ENCODE measurements at regions not wholly inside any gene's neighbourhood (a gene's known extent, or its start where the extent isn't known, plus 50 kb on each side); places are given as distances from the start of the nearest gene placed in this dataset.

GRCh38 chr4:170729897-170730296, 640.1 kb upstream of the AADAT start:
- TF ChIP-seq TEAD1 (CRISPR knock-in tag; IDR thresholded peaks at IDR 0.05), result no peak
- TF ChIP-seq, protein P1, sequence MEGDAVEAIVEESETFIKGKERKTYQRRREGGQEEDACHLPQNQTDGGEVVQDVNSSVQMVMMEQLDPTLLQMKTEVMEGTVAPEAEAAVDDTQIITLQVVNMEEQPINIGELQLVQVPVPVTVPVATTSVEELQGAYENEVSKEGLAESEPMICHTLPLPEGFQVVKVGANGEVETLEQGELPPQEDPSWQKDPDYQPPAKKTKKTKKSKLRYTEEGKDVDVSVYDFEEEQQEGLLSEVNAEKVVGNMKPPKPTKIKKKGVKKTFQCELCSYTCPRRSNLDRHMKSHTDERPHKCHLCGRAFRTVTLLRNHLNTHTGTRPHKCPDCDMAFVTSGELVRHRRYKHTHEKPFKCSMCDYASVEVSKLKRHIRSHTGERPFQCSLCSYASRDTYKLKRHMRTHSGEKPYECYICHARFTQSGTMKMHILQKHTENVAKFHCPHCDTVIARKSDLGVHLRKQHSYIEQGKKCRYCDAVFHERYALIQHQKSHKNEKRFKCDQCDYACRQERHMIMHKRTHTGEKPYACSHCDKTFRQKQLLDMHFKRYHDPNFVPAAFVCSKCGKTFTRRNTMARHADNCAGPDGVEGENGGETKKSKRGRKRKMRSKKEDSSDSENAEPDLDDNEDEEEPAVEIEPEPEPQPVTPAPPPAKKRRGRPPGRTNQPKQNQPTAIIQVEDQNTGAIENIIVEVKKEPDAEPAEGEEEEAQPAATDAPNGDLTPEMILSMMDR (IDR thresholded peaks at IDR 0.05 in 2 of 3, conservative IDR thresholded peaks at IDR 0.05 in 1 of 3; ENCODE audit: insufficient read depth in 2 of 3, low read depth in 1 of 3, low read length in 3 of 3), result no peak
- TF ChIP-seq, protein P2, sequence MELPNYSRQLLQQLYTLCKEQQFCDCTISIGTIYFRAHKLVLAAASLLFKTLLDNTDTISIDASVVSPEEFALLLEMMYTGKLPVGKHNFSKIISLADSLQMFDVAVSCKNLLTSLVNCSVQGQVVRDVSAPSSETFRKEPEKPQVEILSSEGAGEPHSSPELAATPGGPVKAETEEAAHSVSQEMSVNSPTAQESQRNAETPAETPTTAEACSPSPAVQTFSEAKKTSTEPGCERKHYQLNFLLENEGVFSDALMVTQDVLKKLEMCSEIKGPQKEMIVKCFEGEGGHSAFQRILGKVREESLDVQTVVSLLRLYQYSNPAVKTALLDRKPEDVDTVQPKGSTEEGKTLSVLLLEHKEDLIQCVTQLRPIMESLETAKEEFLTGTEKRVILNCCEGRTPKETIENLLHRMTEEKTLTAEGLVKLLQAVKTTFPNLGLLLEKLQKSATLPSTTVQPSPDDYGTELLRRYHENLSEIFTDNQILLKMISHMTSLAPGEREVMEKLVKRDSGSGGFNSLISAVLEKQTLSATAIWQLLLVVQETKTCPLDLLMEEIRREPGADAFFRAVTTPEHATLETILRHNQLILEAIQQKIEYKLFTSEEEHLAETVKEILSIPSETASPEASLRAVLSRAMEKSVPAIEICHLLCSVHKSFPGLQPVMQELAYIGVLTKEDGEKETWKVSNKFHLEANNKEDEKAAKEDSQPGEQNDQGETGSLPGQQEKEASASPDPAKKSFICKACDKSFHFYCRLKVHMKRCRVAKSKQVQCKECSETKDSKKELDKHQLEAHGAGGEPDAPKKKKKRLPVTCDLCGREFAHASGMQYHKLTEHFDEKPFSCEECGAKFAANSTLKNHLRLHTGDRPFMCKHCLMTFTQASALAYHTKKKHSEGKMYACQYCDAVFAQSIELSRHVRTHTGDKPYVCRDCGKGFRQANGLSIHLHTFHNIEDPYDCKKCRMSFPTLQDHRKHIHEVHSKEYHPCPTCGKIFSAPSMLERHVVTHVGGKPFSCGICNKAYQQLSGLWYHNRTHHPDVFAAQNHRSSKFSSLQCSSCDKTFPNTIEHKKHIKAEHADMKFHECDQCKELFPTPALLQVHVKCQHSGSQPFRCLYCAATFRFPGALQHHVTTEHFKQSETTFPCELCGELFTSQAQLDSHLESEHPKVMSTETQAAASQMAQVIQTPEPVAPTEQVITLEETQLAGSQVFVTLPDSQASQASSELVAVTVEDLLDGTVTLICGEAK (IDR thresholded peaks at IDR 0.05), result no peak
- TF ChIP-seq, protein P2 (CRISPR knock-in tag; IDR thresholded peaks at IDR 0.05), result no peak
- no peak for TF ChIP-seq NR4A1 (CRISPR knock-in tag; IDR thresholded peaks at IDR 0.05)
- TF ChIP-seq NR4A1 (tag; IDR thresholded peaks at IDR 0.05), result no peak
- TF ChIP-seq POLR2AphosphoS5 (IDR thresholded peaks at IDR 0.05; ENCODE audit: control insufficient read depth, insufficient read depth, low read depth, low read length), result no peak
- TF ChIP-seq, protein P3, sequence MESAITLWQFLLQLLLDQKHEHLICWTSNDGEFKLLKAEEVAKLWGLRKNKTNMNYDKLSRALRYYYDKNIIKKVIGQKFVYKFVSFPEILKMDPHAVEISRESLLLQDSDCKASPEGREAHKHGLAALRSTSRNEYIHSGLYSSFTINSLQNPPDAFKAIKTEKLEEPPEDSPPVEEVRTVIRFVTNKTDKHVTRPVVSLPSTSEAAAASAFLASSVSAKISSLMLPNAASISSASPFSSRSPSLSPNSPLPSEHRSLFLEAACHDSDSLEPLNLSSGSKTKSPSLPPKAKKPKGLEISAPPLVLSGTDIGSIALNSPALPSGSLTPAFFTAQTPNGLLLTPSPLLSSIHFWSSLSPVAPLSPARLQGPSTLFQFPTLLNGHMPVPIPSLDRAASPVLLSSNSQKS (CRISPR knock-in tag; IDR thresholded peaks at IDR 0.05), result no peak
- TF ChIP-seq MTA3 (IDR thresholded peaks at IDR 0.05; ENCODE audit: borderline replicate concordance), result no peak
- TF ChIP-seq JUND (IDR thresholded peaks at IDR 0.05; ENCODE audit: borderline replicate concordance, low read depth, low read length), result no peak
- TF ChIP-seq JUND (tag; IDR thresholded peaks at IDR 0.05; ENCODE audit: borderline replicate concordance, low read depth, low read length), result no peak
- TF ChIP-seq, protein P4, sequence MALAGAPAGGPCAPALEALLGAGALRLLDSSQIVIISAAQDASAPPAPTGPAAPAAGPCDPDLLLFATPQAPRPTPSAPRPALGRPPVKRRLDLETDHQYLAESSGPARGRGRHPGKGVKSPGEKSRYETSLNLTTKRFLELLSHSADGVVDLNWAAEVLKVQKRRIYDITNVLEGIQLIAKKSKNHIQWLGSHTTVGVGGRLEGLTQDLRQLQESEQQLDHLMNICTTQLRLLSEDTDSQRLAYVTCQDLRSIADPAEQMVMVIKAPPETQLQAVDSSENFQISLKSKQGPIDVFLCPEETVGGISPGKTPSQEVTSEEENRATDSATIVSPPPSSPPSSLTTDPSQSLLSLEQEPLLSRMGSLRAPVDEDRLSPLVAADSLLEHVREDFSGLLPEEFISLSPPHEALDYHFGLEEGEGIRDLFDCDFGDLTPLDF (CRISPR knock-in tag; IDR thresholded peaks at IDR 0.05), result no peak

Measured in K562 (cell line).